PC-9 (cell line): ENCODE measurements at regions not wholly inside any gene's neighbourhood (a gene's known extent, or its start where the extent isn't known, plus 50 kb on each side); places are given as distances from the start of the nearest gene placed in this dataset.

Experiments
- BruUV-seq: library from RNA; stranded (reverse); fragments of 400-500 nt; replicated peaks from 2 replicates; lab custom pipeline; 2021; lab: Mats Ljungman, UMichigan
- CTCF ChIA-PET: fragments of 300-600 bp; sonication (Branson Sonifier 250); formaldehyde crosslinking; loops from one replicate; lab custom pipeline; 2022; ENCODE audit warnings: antibody characterized with exemption; lab: Charles Lee
- POLR2A ChIA-PET: fragments of 300-600 bp; sonication (Branson Sonifier 250); formaldehyde crosslinking; loops from one replicate; lab custom pipeline; 2022; ENCODE audit warnings: antibody characterized with exemption; ENCODE audit not compliant: unreplicated experiment; lab: Charles Lee
- DNase-seq, 2 experiments: peaks; one replicate each; pipeline versions ENCODE4 v3.0.0 to v3.0.0-alpha.2; 2015 to 2022; ENCODE audit warnings: mixed read lengths in 1 of 2
- H2AFZ ChIP-seq: fragments of 200-600 bp; sonication (generic); 2 replicates; pipeline ENCODE4 v1.8.1; 2017; ENCODE audit warnings: antibody characterized with exemption
- H3F3A ChIP-seq: fragments of 200-600 bp; sonication (generic); 2 replicates; pipeline ENCODE4 v1.8.1; 2017; ENCODE audit warnings: antibody characterized with exemption, mild to moderate bottlenecking, low read depth; ENCODE audit not compliant: insufficient read depth
- H3K27ac ChIP-seq: fragments of 200-600 bp; sonication (generic); 2 replicates; pipeline ENCODE4 v1.6.1; 2016; ENCODE audit warnings: mixed run types
- H3K27me3 ChIP-seq: fragments of 200-600 bp; sonication (generic); 2 replicates; pipeline ENCODE4 v1.6.1; 2016; ENCODE audit warnings: low read depth, mixed run types; ENCODE audit not compliant: insufficient read depth
- H3K36me3 ChIP-seq: fragments of 200-600 bp; sonication (generic); 2 replicates; pipeline ENCODE4 v1.6.1; 2016; ENCODE audit warnings: low read depth, mixed run types
- H3K4me1 ChIP-seq: fragments of 200-600 bp; sonication (generic); replicated peaks from 2 replicates; pipeline ENCODE4 v1.6.1; 2016; ENCODE audit warnings: mixed run types; ENCODE audit not compliant: insufficient read depth
- H3K4me2 ChIP-seq: fragments of 200-600 bp; sonication (generic); 2 replicates; pipeline ENCODE4 v1.6.1; 2017; ENCODE audit warnings: mixed run types
- H3K4me3 ChIP-seq: fragments of 200-600 bp; sonication (generic); 2 replicates; pipeline ENCODE4 v1.6.1; 2016; ENCODE audit warnings: mixed run types
- H3K79me2 ChIP-seq: fragments of 200-600 bp; sonication (generic); 2 replicates; pipeline ENCODE4 v1.6.1; 2017; ENCODE audit warnings: low read depth, mixed run types
- H3K9me2 ChIP-seq: fragments of 200-600 bp; sonication (generic); 2 replicates; pipeline ENCODE4 v1.8.1; 2017; ENCODE audit warnings: mild to moderate bottlenecking; ENCODE audit not compliant: insufficient read depth
- H3K9me3 ChIP-seq: fragments of 200-600 bp; sonication (generic); 2 replicates; pipeline ENCODE4 v1.8.1; 2016; ENCODE audit warnings: low read depth; ENCODE audit not compliant: insufficient read depth
- H4K20me1 ChIP-seq: fragments of 200-600 bp; sonication (generic); 2 replicates; pipeline ENCODE4 v1.8.1; 2017; ENCODE audit not compliant: insufficient read depth
- CTCF ChIP-seq: fragments of 200-600 bp; sonication (generic); conservative IDR thresholded peaks from 2 replicates; pipeline ENCODE4 v1.6.1; 2017; ENCODE audit warnings: mixed run types, antibody characterized with exemption, mild to moderate bottlenecking, moderate library complexity
- EZH2 ChIP-seq: fragments of 200-600 bp; sonication (generic); IDR thresholded peaks from 2 replicates; pipeline ENCODE4 v1.8.0; 2017; ENCODE audit warnings: antibody characterized with exemption, low read depth
- intact Hi-C: fragments of 100-400 bp; cut with micrococcal nuclease; formaldehyde crosslinking; loops from one replicate; pipeline ENCODE4 v1.10.0; 2022; ENCODE audit not compliant: unreplicated experiment

GRCh38 chr3:41029356-41029755 lies 169.9 kb upstream of the CTNNB1 start:
- Histone ChIP-seq H3F3A (no peaks in the 10 kb centered on the region), H3K4me2 (no peak overlapping the region), H3K4me1 (0 out of 2 replicates have a peak, but pooled peaks cover 7% of the 10 kb centered on the region), H3K36me3 (no peaks in the 10 kb centered on the region), H3K9me2 (no peaks in the 10 kb centered on the region), H3K27me3 (no peaks in the 10 kb centered on the region), H3K79me2 (no peaks in the 10 kb centered on the region), H2AFZ (no peak overlapping the region), H3K27ac (no peak overlapping the region), H4K20me1 (no peaks in the 10 kb centered on the region), H3K4me3 (no peak overlapping the region), H3K9me3 (no peaks in the 10 kb centered on the region)
- no peak for DNase-seq
- BruUV-seq, result no TSS peak
- CTCF ChIA-PET, result no interaction called here
- POLR2A ChIA-PET, result no interaction called here
- TF ChIP-seq CTCF, result no peak
- no peak for TF ChIP-seq EZH2
- intact Hi-C loops, result no loop called here

- no peaks in the 10 kb centered on the region for H3K36me3 ChIP-seq
- no peak overlapping the region for H2AFZ ChIP-seq
- no peak overlapping the region for H3K4me3 ChIP-seq
- DNase-seq, result no peak
- H3K27me3 ChIP-seq, result no peaks in the 10 kb centered on the region
- H3K79me2 ChIP-seq, result no peaks in the 10 kb centered on the region
- no TSS peak for BruUV-seq
- CTCF ChIA-PET, result no interaction called here
- H3F3A ChIP-seq, result no peaks in the 10 kb centered on the region
- intact Hi-C loops, result no loop called here
- H4K20me1 ChIP-seq, result no peaks in the 10 kb centered on the region
- TF ChIP-seq EZH2, result no peak
- TF ChIP-seq CTCF, result no peak
- H3K9me3 ChIP-seq, result no peaks in the 10 kb centered on the region
- no peak overlapping the region for H3K4me2 ChIP-seq
- POLR2A ChIA-PET, result no interaction called here
- 0 out of 2 replicates have a peak, but pooled peaks cover 7% of the 10 kb centered on the region for H3K4me1 ChIP-seq
- H3K27ac ChIP-seq, result no peak overlapping the region
- no peaks in the 10 kb centered on the region for H3K9me2 ChIP-seq
These were observed 169.1 kb upstream of the CTNNB1 start for GRCh38 chr3:41030220-41030619.

- ChIA-PET POLR2A (no interaction called here), CTCF (no interaction called here)
- no peaks in the 10 kb centered on the region for H3K79me2 ChIP-seq
- 0 out of 2 replicates have a peak, but pooled peaks cover 7% of the 10 kb centered on the region for H3K4me1 ChIP-seq
- H3K27me3 ChIP-seq, result no peaks in the 10 kb centered on the region
- H3K27ac ChIP-seq, result no peak overlapping the region
- H4K20me1 ChIP-seq, result no peaks in the 10 kb centered on the region
- no peak overlapping the region for H3K4me3 ChIP-seq
- no peaks in the 10 kb centered on the region for H3F3A ChIP-seq
- no peaks in the 10 kb centered on the region for H3K9me3 ChIP-seq
- no peaks in the 10 kb centered on the region for H3K36me3 ChIP-seq
- DNase-seq, result no peak
- intact Hi-C loops, result no loop called here
- no peak overlapping the region; the same call in 1 of the 2 replicates for H2AFZ ChIP-seq
- H3K4me2 ChIP-seq, result no peak overlapping the region
- H3K9me2 ChIP-seq, result no peaks in the 10 kb centered on the region
- no peak for TF ChIP-seq EZH2
- no peak for TF ChIP-seq CTCF
- BruUV-seq, result no TSS peak
These were observed 167.9 kb upstream of the CTNNB1 start for GRCh38 chr3:41031401-41031800.
